ENCODE measurements at regions not wholly inside any gene's neighbourhood (a gene's known extent, or its start where the extent isn't known, plus 50 kb on each side); places are given as distances from the start of the nearest gene placed in this dataset.

GRCh38 chr5:8474569-8474930 is 605.6 kb downstream of the MTRR start:
- H3K4me2 ChIP-seq (ENCODE audit: low read length) = no peak overlapping the region
- CTCF ChIA-PET (ENCODE audit: unreplicated experiment) = no interaction called here
- no peaks in the 10 kb centered on the region for H3K36me3 ChIP-seq (ENCODE audit: insufficient read depth, low read length)
- H3K4me3 ChIP-seq (ENCODE audit: low read depth, low read length, poor library complexity, severe bottlenecking) = no peak overlapping the region
- intact Hi-C loops (cut with micrococcal nuclease; ENCODE audit: unreplicated experiment) = no loop called here
- H3K79me2 ChIP-seq (ENCODE audit: insufficient read depth, low read depth, low read length) = no peaks in the 10 kb centered on the region
- no peaks in the 10 kb centered on the region for H4K20me1 ChIP-seq (ENCODE audit: insufficient read depth, low read length)
- BruUV-seq (replicated peaks) = no TSS peak
- TF ChIP-seq EZH2phosphoT487 (IDR thresholded peaks at IDR 0.05; ENCODE audit: borderline replicate concordance, low read depth, low read length) (no peak), CTCF (conservative IDR thresholded peaks at IDR 0.05; ENCODE audit: low read length) (no peak)
- no peaks in the 10 kb centered on the region for H3K9me2 ChIP-seq (ENCODE audit: insufficient read depth, low read length)
- no peak overlapping the region for H2AFZ ChIP-seq (ENCODE audit: low read length)
- no peaks in the 10 kb centered on the region for H3K9me3 ChIP-seq (ENCODE audit: low read length)
- no peak for DNase-seq (ENCODE audit: low spot score)
- H3K27ac ChIP-seq (ENCODE audit: low read depth, low read length, poor library complexity, severe bottlenecking) = no peak overlapping the region
- POLR2A ChIA-PET = no interaction called here
- H3K4me1 ChIP-seq (ENCODE audit: insufficient read depth, low read length, poor library complexity, severe bottlenecking) = no peaks in the 10 kb centered on the region

GRCh38 chr5:8478326-8478725 is 609.4 kb downstream of the MTRR start:
- no peak overlapping the region for H3K27ac ChIP-seq (ENCODE audit: low read depth, low read length, poor library complexity, severe bottlenecking)
- no peak overlapping the region for H3K4me3 ChIP-seq (ENCODE audit: low read depth, low read length, poor library complexity, severe bottlenecking)
- intact Hi-C loops (cut with micrococcal nuclease; ENCODE audit: unreplicated experiment) = no loop called here
- H3K9me2 ChIP-seq (ENCODE audit: insufficient read depth, low read length) = no peaks in the 10 kb centered on the region
- no peak for DNase-seq (ENCODE audit: low spot score)
- no peaks in the 10 kb centered on the region for H3K79me2 ChIP-seq (ENCODE audit: insufficient read depth, low read depth, low read length)
- H2AFZ ChIP-seq (ENCODE audit: low read length) = no peak overlapping the region
- no TSS peak for BruUV-seq (replicated peaks)
- CTCF ChIA-PET (ENCODE audit: unreplicated experiment) = no interaction called here
- POLR2A ChIA-PET = interaction anchor here (0.6 to 1.2 kb wide), 2 partner anchors 14 to 41 kb away, joined by 4 to 5 read pairs; no protein-coding TSS in a partner anchor
- no peak overlapping the region for H3K4me2 ChIP-seq (ENCODE audit: low read length)
- no peaks in the 10 kb centered on the region for H3K36me3 ChIP-seq (ENCODE audit: insufficient read depth, low read length)
- TF ChIP-seq CTCF (conservative IDR thresholded peaks at IDR 0.05; ENCODE audit: low read length) = no peak
- TF ChIP-seq EZH2phosphoT487 (IDR thresholded peaks at IDR 0.05; ENCODE audit: borderline replicate concordance, low read depth, low read length) = no peak
- no peaks in the 10 kb centered on the region for H3K4me1 ChIP-seq (ENCODE audit: insufficient read depth, low read length, poor library complexity, severe bottlenecking)
- no peaks in the 10 kb centered on the region for H4K20me1 ChIP-seq (ENCODE audit: insufficient read depth, low read length)
- H3K9me3 ChIP-seq (ENCODE audit: low read length) = no peaks in the 10 kb centered on the region

GRCh38 chr5:8481007-8481406 is 612.1 kb downstream of the MTRR start:
- no peak for DNase-seq (ENCODE audit: low spot score)
- H3K36me3 ChIP-seq (ENCODE audit: insufficient read depth, low read length) = no peaks in the 10 kb centered on the region
- no peaks in the 10 kb centered on the region for H3K4me1 ChIP-seq (ENCODE audit: insufficient read depth, low read length, poor library complexity, severe bottlenecking)
- no peak overlapping the region for H3K27ac ChIP-seq (ENCODE audit: low read depth, low read length, poor library complexity, severe bottlenecking)
- CTCF ChIA-PET (ENCODE audit: unreplicated experiment) = no interaction called here
- H3K4me3 ChIP-seq (ENCODE audit: low read depth, low read length, poor library complexity, severe bottlenecking) = no peak overlapping the region
- H3K4me2 ChIP-seq (ENCODE audit: low read length) = no peak overlapping the region
- no peaks in the 10 kb centered on the region for H3K79me2 ChIP-seq (ENCODE audit: insufficient read depth, low read depth, low read length)
- no peaks in the 10 kb centered on the region for H4K20me1 ChIP-seq (ENCODE audit: insufficient read depth, low read length)
- TF ChIP-seq EZH2phosphoT487 (IDR thresholded peaks at IDR 0.05; ENCODE audit: borderline replicate concordance, low read depth, low read length) (no peak), CTCF (conservative IDR thresholded peaks at IDR 0.05; ENCODE audit: low read length) (no peak)
- intact Hi-C loops (cut with micrococcal nuclease; ENCODE audit: unreplicated experiment) = no loop called here
- H2AFZ ChIP-seq (ENCODE audit: low read length) = no peak overlapping the region
- H3K9me2 ChIP-seq (ENCODE audit: insufficient read depth, low read length) = no peaks in the 10 kb centered on the region
- no peaks in the 10 kb centered on the region for H3K9me3 ChIP-seq (ENCODE audit: low read length)
- POLR2A ChIA-PET = no interaction called here
- no TSS peak for BruUV-seq (replicated peaks)
